Left ventricle myocardium inferior (tissue), 1 donor: ENCODE measurements at regions not wholly inside any gene's neighbourhood (a gene's known extent, or its start where the extent isn't known, plus 50 kb on each side); places are given as distances from the start of the nearest gene placed in this dataset.

Experiments
- DNase-seq: peaks from one replicate; pipeline ENCODE4 v3.0.0-alpha.2; 2020
- H3K27ac ChIP-seq: fragments of 200-600 bp; replicated peaks from 2 replicates; pipeline ENCODE4 v1.8.0; 2021
- H3K27me3 ChIP-seq: fragments of 200-600 bp; 2 replicates; pipeline ENCODE4 v1.8.0; 2021; ENCODE audit warnings: low read depth
- H3K36me3 ChIP-seq: fragments of 200-600 bp; 2 replicates; pipeline ENCODE4 v1.8.0; 2021
- H3K4me1 ChIP-seq: fragments of 200-600 bp; 2 replicates; pipeline ENCODE4 v1.8.0; 2021
- H3K4me3 ChIP-seq: fragments of 200-600 bp; 2 replicates; pipeline ENCODE4 v1.8.0; 2021; ENCODE audit warnings: mild to moderate bottlenecking, moderate library complexity
- H3K9me3 ChIP-seq: fragments of 200-600 bp; replicated peaks from 2 replicates; pipeline ENCODE4 v1.8.0; 2021
- CTCF ChIP-seq: fragments of 200-600 bp; IDR thresholded peaks from 2 replicates; pipeline ENCODE4 v1.8.0; 2021; ENCODE audit warnings: antibody characterized with exemption, mild to moderate bottlenecking, borderline replicate concordance
- intact Hi-C: fragments of 100-400 bp; cut with micrococcal nuclease; formaldehyde crosslinking; loops from one replicate; pipeline ENCODE4 v1.11.0; 2022
- donor health status: DM: no; HTN: yes; CAD: no; lungs with severe emphysema.

GRCh38 chr18:43380104-43380672, 102.9 kb upstream of the SYT4 start:
- H3K4me3 ChIP-seq = no peak overlapping the region
- no peaks in the 10 kb centered on the region for H3K36me3 ChIP-seq
- no peak for DNase-seq
- intact Hi-C loops = no loop called here
- no peak overlapping the region for H3K27ac ChIP-seq
- no peaks in the 10 kb centered on the region for H3K9me3 ChIP-seq
- TF ChIP-seq CTCF = no peak
- H3K4me1 ChIP-seq = no peaks in the 10 kb centered on the region
- no peaks in the 10 kb centered on the region for H3K27me3 ChIP-seq

- H3K27ac ChIP-seq = no peak overlapping the region
- H3K36me3 ChIP-seq = no peaks in the 10 kb centered on the region
- H3K4me1 ChIP-seq = no peaks in the 10 kb centered on the region
- H3K4me3 ChIP-seq = no peak overlapping the region
- intact Hi-C loops = no loop called here
- TF ChIP-seq CTCF = no peak
- no peaks in the 10 kb centered on the region for H3K9me3 ChIP-seq
- H3K27me3 ChIP-seq = no peaks in the 10 kb centered on the region
- DNase-seq = no peak
Observed at GRCh38 chr18:43382641-43383403, 105.5 kb upstream of the SYT4 start.

- Histone ChIP-seq H3K27me3 (no peaks in the 10 kb centered on the region), H3K9me3 (no peaks in the 10 kb centered on the region), H3K27ac (no peak overlapping the region), H3K4me3 (peak overlapping the region; percentile 32), H3K36me3 (no peaks in the 10 kb centered on the region), H3K4me1 (no peaks in the 10 kb centered on the region)
- intact Hi-C loops = no loop called here
- TF ChIP-seq CTCF = no peak
- no peak for DNase-seq
Observed at GRCh38 chr18:43389163-43389562, 111.9 kb upstream of the SYT4 start.

GRCh38 chr18:43392168-43392567, 114.9 kb upstream of the SYT4 start:
- TF ChIP-seq CTCF = no peak
- DNase-seq = no peak
- Histone ChIP-seq H3K4me3 (no peak overlapping the region), H3K36me3 (no peaks in the 10 kb centered on the region), H3K27me3 (no peaks in the 10 kb centered on the region), H3K27ac (no peak overlapping the region), H3K4me1 (no peaks in the 10 kb centered on the region), H3K9me3 (no peaks in the 10 kb centered on the region)
- intact Hi-C loops = no loop called here

GRCh38 chr18:43393174-43393573, 115.9 kb upstream of the SYT4 start:
- Histone ChIP-seq H3K4me3 (no peak overlapping the region), H3K36me3 (no peaks in the 10 kb centered on the region), H3K9me3 (no peaks in the 10 kb centered on the region), H3K27ac (no peak overlapping the region), H3K4me1 (no peaks in the 10 kb centered on the region), H3K27me3 (no peaks in the 10 kb centered on the region)
- DNase-seq = no peak
- no peak for TF ChIP-seq CTCF
- intact Hi-C loops = no loop called here
